HG02973 (cell line): ENCODE measurements at regions not wholly inside any gene's neighbourhood (a gene's known extent, or its start where the extent isn't known, plus 50 kb on each side); places are given as distances from the start of the nearest gene placed in this dataset.
"Not testable (repeated sequence)": the region's sequence is repeated elsewhere in the genome, so short reads cannot be mapped to it uniquely, and the experiment has no call there.

Experiments
- ATAC-seq: cut with Tn5 transposase; IDR thresholded peaks from one replicate; pipeline ENCODE4 v1.9.1; 2021; ENCODE audit warnings: moderate library complexity; ENCODE audit not compliant: unreplicated experiment

DNA sequence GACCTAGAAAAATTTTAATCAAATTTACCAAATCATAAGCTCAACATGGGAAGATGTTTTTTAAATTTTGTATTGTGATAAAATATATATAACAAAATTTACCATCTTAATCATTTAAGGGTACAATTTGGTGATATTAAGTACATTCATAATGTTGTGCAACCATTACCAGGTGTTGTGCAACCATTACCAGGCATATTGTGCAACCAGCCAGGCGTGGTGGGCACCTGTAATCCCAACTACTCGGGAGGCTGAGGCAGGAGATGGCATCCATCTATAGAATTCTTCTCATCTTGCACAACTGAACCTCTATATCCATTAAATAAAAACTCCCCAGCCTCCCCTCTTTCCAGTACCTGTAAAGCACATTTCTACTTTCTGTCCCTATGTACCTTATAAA, 124.5 kb upstream of the SLC13A1 start:
- ATAC-seq: no peak

DNA sequence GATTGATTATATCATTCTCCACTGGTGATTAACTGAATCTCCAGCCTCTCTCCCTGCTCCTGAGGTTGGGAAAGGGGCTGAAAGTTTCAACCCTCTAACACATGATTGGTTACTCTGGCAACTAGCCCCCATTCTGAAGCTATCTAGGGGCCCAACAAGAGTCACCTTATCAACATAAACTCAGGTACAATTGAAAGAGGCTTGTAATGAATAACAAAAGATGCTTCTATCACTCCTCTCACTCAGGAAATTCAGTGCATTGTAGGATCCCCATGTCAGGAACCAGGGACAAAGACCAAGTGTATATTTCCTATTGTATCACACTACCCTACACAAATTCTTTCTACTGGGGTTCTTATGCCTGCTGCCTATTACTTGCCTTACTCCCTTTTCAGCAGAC, 123.9 kb upstream of the SLC13A1 start:
- ATAC-seq: no peak

DNA sequence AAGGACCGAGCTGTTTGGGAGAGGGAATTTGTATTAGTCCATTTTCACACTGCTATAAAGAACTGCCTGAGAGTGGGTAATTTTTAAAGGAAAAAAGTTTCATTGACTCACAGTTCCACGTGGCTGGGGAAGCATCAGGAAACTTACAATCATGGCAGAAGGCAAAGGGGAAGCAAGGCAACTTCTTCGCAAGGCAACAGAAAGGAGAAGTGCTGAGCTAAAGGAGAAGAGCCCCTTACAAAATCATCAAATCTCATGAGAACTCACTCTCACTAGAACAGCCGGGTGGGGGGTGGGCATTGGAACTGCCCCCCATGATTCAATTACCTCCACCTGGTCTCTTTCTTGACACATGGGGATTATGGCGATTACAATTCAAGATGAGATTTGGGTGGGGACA, 121.8 kb upstream of the SLC13A1 start:
- ATAC-seq: not testable (repeated sequence)

DNA sequence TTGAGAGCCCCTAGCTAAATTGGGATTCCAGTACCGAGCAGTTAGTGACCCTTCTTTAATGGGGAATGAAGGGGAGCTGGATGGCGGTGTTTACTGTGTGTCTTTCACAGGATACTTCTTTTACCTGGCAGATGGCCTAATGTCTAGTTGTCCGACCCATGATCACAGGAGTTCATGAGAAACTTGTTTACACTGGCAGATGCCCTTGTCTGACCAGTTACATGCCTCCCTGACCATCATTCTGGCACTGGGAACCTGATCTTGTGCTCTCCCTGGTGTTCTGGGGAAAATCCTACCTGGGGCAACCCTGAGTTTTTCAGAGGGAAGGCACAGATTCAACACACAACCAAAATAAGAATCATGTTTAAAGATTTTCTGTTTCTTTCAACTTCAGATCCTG, 120.1 kb upstream of the SLC13A1 start:
- ATAC-seq: no peak

DNA sequence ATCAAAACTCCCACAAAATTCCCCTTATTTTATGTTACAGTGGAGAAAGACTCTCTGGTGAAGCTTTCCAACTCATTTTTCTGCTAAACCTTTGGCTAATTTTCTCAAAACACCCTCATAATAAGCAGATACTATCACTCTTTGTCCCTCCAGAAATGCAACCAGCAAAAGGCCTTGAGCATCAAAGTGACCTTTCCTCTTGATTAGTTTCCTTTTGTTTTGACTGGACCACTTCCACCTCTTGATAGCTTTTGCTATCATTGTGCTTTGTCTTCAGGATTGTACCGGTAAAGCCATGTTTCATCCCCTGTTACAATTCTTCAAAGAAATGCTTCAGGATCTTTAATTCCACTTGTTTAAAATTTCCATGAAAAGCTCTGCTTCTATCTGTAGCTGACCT, 115.1 kb upstream of the SLC13A1 start:
- no peak for ATAC-seq

DNA sequence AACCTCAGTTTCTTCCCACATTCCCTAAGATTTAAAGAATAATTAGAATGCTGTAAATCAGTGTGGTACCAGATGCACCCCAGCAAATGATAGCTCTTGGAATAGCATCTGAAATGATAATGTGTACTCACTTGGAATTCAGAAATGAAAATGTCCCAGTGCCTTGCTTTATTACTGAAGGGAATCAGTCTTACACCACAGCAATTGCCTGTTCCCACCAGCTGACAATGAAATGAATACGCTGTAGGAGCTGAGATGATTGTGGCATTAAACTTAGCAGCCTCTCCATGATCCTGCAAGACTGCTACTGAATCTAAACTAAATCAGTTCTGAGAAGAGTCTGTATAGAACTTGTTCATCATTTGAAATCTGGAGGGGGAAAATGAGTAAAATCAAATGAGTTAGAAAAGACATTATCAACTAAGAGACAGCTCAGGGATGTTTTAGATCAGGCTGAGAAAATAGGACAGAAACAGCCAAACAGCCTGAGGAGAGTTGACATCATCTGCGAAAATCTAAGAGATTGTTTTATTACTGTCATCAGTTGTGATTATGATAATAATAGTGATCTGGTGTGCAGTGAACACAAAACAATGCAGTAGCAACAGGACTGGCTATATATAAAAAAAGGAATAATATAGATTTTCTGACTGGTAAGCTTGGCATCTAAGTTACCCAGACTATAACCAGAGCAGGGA, 108.6 kb upstream of the SLC13A1 start:
- ATAC-seq: no peak

DNA sequence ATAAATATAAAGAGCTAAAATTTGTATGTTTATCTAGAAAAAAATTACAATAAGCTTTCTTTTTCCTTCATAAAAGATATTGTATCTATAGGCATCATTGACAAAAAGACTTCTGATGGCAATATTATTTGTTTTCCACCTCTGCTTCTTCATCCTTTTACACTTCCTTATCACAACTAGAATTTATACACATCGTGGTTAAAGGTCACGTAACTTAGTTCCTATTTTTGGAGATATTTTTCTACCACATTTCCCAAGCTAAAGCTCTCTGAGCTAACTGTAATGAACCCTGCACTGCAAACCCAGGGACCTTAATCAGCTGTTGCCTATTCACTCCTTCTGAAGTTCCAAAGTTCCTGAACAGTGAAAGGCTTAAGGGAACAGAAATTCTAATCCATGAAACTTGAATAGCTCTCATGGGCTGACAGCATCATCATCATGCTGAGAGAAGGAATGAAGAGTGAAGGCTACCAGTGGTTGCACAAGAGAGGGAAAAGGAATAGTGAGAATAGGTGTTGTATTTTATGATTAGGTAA, 106.1 kb upstream of the SLC13A1 start:
- ATAC-seq: no peak

DNA sequence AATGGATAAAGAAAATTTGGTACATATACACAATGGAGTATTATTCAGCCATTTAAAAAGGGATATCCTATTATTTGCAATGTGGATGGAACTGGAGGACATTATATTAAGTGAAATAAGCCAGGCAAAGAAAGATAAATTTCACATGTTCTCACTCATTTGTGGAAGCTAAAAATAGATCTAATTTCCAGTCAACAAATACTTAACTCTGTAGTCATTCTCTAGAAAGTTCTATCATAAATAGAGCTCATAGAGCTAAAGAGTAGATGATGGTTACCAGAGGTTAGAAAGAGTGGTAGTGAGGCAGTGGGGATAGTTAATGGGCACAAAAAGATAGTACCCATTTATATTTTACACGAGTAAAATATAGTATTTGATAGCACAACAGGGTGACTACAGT, 104.2 kb upstream of the SLC13A1 start:
- ATAC-seq: no peak

DNA sequence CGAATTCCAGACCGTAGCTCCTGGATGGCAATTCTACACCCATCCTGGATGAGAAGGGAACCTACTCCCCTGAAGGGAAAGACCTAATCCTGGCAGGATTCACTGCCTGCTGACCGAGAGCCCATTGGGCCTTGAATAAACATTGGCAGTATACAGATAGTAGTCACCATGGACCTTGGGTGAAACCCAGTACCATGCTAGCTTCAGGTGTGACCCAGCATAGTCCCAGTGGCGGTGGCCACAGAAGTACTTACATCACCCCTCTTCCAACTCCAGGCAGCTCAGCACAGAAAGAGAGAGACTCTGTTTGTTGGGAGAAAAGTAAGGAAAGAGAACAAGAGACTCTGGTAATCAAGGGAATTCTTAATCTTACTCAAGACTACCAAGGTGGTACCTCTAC, 97.2 kb upstream of the SLC13A1 start:
- no peak for ATAC-seq

DNA sequence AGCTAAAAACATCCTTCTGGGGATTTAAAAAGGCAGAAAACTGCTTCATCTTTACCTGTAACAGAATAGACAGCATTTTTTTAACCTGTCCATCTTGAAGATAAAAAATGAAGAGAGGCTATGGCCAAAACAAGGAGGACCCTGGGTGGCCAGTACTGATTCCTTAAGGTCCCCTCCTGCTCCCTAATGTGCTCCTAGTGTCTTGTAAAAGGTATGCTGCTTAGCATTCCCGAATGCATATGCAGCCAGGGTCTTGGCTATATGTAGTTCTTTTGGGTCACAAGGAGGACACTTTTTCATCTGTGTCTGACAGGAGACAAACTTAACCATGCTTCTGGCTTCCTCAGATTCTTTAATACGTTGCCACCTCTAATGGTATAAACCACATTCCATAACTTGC, 93.9 kb upstream of the SLC13A1 start:
- ATAC-seq: no peak

DNA sequence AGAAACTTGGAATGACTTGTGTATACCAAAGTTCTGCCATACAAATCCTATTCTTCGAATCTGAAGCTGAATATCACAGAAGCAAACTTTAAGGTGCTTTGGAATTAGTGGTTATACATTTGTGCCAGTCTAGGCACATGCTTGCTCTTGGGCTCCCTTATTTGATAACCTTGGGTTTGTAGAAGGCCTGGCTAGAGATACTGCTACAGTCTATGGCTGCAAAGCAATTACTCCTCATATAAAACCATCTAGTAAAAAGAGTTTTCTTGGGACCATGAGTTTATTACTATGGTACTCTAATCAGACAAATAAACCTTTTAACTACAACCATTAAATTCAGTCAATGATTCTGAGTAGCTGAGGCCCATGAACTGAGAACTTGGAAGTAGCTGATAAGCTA, 92.5 kb upstream of the SLC13A1 start:
- no peak for ATAC-seq

DNA sequence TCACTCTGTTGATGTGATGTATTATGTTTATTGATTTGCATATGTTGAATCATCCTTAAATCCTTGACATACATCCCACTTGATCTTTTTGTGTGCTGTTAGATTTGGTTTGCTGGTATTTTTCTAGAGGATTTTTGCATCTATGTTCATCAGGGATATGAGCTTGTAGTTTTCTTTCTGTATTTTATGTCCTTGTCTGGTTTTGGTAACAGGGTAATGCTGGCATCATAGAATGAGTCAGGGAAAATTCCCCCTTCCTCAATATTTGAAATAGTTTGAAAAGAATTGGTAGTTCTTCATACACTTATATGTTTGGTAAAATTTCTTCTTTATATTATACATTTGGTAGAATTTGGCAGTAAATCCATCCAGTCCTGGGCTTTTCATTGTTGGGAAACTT, 89.4 kb upstream of the SLC13A1 start:
- no peak for ATAC-seq

DNA sequence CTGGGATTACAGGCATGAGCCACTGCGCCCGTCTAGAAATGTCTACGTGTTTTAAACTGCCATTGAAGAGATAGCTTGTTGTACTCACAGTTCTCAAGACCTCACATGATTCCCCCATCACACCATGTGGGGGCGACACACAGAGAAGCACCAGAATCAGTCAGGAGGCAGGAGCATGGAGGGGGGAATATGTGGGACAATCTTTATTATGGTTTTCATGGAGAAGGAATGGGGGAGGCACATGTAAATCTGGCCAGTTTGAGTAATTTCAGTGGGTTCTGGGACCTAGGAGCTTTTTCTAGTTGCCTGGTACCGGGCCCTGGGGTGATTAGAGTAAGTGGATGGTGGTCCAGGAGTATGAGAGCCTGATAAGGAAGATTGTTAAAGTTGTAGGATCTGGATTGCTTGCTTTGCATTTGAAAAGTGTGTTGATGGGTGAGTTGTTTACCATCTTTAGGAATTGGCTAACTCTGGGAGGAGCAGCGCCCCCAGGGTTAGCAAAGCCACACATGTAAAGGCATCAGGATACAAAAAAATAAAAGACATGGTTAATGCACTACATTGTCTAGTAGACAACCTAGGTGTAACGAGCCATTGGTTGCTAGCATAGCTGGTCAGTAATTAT, 85.4 kb upstream of the SLC13A1 start:
- no peak for ATAC-seq

DNA sequence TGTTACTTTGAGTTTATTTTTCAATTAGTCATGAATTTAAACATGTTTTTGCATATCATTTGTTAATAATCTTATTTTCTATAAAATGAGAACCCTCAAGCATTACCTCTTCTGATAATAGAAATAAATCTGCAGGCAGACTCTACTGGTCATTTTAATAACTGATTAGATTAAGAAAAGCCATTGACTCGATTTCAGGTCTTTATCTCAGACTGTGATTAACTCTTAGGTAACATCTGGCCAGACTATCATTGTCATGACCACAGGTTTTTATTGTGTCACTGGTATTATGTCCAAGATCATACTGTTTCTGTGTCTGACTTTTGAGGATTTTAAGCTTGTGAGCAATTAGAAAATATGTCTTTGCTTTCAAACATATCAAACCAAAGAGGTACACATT, 83.6 kb upstream of the SLC13A1 start:
- no peak for ATAC-seq

DNA sequence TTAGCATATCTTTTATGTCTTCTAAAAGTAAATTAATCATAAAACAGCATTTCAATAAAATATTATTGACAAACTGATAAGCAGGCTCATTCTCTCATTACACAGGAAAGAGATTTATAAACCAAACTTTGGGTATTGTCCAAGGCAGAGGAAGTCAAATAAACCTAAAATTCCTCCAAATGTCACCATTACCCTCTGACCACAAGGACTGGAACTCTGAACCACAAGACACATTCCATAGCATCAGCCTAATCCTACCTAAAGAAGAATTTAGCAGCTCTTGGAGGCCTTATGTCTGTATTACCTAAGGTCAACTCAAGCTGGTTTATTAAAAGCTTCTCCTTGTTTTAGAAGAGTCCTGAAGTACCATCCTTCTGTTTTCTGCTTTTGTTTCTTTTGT, 82.4 kb upstream of the SLC13A1 start:
- ATAC-seq: no peak

DNA sequence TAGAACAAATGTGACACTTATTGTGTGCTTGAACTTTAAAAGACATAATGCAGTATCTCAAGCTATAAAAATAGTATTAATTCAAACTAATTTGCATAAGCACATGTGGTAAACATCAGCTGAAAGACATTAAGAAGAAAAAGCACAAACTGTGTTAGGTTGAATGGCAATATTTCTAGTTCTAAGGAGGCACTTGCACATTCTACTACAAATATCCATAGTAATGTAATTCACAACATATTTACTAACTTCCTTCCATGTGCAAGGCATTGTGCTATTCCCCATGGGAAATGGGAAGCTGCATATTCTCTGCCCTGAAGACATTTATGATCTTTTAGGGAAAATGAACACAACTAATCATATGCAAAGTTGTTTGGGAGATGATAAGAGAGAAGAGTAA, 80.2 kb upstream of the SLC13A1 start:
- no peak for ATAC-seq

DNA sequence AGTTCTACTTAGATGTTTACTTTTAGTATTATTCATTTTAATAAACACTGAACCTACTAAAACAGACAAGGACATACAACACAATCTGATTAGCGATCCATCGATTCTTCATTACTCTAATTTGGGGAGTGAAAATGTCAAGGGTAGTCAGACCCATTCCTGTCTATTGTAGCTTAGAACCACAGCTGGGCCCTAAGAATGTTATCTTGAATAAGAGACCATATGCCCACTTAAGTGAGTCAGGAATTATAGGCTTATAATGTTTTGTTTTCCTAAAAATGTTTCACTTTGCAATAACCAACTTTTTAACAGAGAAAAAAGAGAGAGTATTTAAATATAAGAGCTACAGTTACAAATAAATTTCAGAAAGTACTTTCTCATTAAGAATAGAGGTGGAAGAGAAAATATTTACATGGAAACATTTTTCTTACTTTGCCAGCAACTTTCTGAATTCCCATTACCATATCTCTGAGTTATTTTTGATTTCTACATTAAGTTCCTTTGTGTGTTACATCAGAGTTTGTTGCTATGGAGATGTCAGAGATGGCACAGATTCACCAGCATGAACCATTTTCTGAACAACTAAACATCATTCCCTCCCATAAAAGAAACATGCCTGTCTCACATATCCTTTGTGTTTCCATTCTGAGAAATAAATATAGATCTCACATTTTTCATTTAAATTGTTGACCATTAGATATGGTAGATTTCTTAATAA, 75.4 kb upstream of the SLC13A1 start:
- ATAC-seq: no peak

DNA sequence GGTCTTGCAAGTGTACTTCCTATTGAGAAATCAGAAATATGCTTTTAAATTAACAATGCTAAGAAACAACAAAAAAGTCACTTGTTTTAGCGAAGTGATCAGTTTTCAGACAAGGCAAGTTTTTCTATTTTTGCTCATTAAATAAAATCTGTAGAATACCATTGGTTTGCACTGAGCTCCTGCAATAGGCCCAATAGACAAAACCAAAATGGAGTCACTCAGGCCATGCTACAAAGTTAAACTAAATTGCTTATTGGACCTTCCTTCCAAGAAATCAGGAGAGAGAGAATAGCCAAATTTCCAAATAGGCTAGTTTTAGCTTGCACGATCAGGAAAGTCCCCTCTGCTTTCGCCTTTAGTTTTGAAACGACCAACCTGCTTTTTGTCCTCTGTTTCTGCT, 73.4 kb upstream of the SLC13A1 start:
- no peak for ATAC-seq

DNA sequence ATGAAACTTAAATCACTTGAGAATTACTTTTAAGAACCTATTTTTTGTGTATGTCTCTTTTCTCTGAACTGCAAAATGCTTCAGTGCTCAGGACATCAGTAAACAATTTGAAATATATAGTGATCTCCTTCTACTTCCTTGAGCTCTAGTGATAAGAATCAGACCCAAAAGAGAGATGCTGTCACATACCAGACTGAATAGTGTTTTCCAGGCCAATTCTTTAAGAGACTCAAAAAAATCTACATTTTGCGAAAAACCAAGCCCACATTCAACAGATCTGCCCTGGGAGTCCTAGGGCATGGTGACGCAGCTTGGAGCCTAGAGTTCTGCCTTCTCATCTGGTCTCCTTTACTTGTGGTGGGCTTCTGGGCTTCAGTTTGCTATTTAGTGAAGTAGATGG, 72.1 kb upstream of the SLC13A1 start:
- no peak for ATAC-seq

DNA sequence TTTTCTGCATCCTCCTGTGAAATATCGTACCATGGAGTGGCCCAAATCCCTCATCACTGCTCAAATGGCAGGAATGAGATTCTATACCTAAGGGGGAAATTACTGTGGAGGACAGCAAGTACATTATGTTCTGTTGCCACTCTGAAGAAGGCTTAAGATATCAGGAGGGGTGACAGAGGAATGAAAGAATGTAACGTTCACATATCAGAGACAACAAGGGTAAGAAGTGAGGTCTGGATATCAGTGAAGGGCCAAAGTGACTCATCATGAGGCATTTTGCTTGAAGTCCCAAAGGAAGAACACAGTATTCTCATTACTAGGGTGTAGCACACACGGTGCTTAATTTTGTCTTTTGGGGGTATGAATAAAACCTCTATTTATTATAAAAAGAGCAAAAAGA, 71.5 kb upstream of the SLC13A1 start:
- no peak for ATAC-seq

DNA sequence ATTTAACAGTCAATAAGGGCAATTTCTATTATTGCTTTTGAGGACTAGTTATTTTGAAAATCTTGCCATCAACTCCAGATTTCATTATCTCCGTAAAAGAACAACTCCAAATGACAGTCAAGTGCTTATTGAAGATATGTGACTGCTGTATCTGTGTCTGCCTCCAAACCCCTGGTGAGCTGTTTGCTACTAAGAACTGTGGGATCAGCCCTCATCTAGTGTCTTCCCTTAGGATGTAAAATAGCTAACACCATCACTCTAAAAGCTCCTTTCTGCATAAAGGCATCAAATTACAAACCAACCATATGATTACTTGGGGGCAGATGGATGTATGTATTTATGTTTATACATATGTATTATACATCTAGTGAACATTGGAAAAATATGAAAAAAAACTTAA, 70.8 kb upstream of the SLC13A1 start:
- ATAC-seq: no peak

DNA sequence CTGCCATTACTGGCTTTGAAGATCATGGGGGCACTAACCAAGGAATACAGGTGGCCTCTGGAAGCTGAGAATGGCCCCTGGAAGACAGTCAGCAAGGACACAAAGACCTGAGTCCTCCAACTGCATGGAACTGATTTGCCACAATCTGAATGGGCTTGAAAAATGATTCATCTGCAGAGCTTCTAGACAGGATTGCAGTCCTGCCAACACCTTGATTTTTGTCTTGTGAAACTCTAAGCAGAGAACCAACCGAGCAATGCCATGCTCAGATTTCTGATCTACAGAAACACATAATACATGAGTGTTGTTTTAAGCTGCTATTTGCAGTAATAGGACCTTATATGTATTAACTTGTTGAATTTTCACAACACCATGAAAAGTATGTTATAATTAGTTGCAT, 66.1 kb upstream of the SLC13A1 start:
- ATAC-seq: no peak
